HEK293 (cell line): ENCODE measurements at regions not wholly inside any gene's neighbourhood (a gene's known extent, or its start where the extent isn't known, plus 50 kb on each side); places are given as distances from the start of the nearest gene placed in this dataset.

Experiments
- CTCF ChIA-PET: fragments of 350-600 bp; formaldehyde crosslinking; extraction: SDS; loops from one replicate; lab custom pipeline; 2021; ENCODE audit warnings: antibody characterized with exemption; lab: Yijun Ruan, JAX
- POLR2A ChIA-PET: fragments of 300-600 bp; formaldehyde crosslinking; extraction: SDS; loops from one replicate; lab custom pipeline; 2020; ENCODE audit warnings: antibody characterized with exemption, inconsistent platforms; lab: Yijun Ruan, JAX
- H3K27ac ChIP-seq: fragments of 200-500 bp; sonication (Bioruptor generic); 2 replicates; pipeline ENCODE4 v1.5.1; 2014; ENCODE audit warnings: low read depth, low read length, control low read depth, inconsistent platforms; ENCODE audit errors: extremely low read depth
- H3K36me3 ChIP-seq, 2 experiments: fragments of 200-500 bp in 1 of 2; sonication (Bioruptor generic) in 1 of 2; 1 replicate in 1 of 2; 2 replicates in 1 of 2; pipeline ENCODE4 v1.5.1; 2014 to 2017; ENCODE audit warnings: inconsistent platforms in 2 of 2, low read length in 2 of 2; ENCODE audit not compliant: control insufficient read depth in 2 of 2, insufficient read depth in 1 of 2
- H3K4me1 ChIP-seq: fragments of 200-500 bp; sonication (Bioruptor generic); 2 replicates; pipeline ENCODE4 v1.5.1; 2014; ENCODE audit warnings: mild to moderate bottlenecking, low read length, inconsistent platforms; ENCODE audit not compliant: control insufficient read depth, insufficient read depth
- H3K4me3 ChIP-seq: 2 replicates; pipeline ENCODE4 v1.5.1; 2011; ENCODE audit warnings: low read depth, mild to moderate bottlenecking, control low read depth, low read length, moderate library complexity
- H3K9me3 ChIP-seq: fragments of 200-500 bp; sonication (Bioruptor generic); 2 replicates; pipeline ENCODE4 v1.5.1; 2014; ENCODE audit warnings: low read depth, low read length, inconsistent platforms; ENCODE audit not compliant: control insufficient read depth, insufficient read depth
- RBAK ChIP-seq: fragments of 450-650 bp; formaldehyde crosslinking; IDR thresholded peaks from 2 replicates; pipeline ENCODE4 v1.5.1; 2016; ENCODE audit warnings: missing biosample characterization, missing genetic modification characterization
- SCRT2 ChIP-seq: fragments of 450-650 bp; formaldehyde crosslinking; IDR thresholded peaks from 2 replicates; pipeline ENCODE4 v1.5.1; 2016; ENCODE audit warnings: missing biosample characterization, missing genetic modification characterization
- SETDB1 ChIP-seq: IDR thresholded peaks from one replicate; pipeline ENCODE4 v1.6.1; 2017; ENCODE audit warnings: mild to moderate bottlenecking, low read length, moderate library complexity, mixed read lengths; ENCODE audit not compliant: insufficient read length
- TRIM28 ChIP-seq: IDR thresholded peaks from 2 replicates; pipeline ENCODE4 v1.6.1; 2011; ENCODE audit warnings: low read length, control low read depth, borderline replicate concordance
- ZNF184 ChIP-seq: fragments of 450-650 bp; IDR thresholded peaks from 2 replicates; pipeline ENCODE4 v1.5.1; 2018; ENCODE audit warnings: missing biosample characterization, mild to moderate bottlenecking, missing genetic modification characterization
- ZNF2 ChIP-seq: fragments of 450-650 bp; formaldehyde crosslinking; IDR thresholded peaks from 2 replicates; pipeline ENCODE4 v1.5.1; 2016; ENCODE audit warnings: missing biosample characterization, missing genetic modification characterization
- ZNF211 ChIP-seq: fragments of 450-650 bp; formaldehyde crosslinking; IDR thresholded peaks from 2 replicates; pipeline ENCODE4 v1.5.1; 2016; ENCODE audit warnings: low read depth, missing biosample characterization, missing genetic modification characterization
- ZNF311 ChIP-seq: fragments of 450-650 bp; formaldehyde crosslinking; IDR thresholded peaks from 2 replicates; pipeline ENCODE4 v1.5.1; 2017; ENCODE audit warnings: missing biosample characterization, missing genetic modification characterization, borderline replicate concordance
- ZNF391 ChIP-seq: fragments of 450-650 bp; formaldehyde crosslinking; IDR thresholded peaks from 2 replicates; pipeline ENCODE4 v1.5.1; 2016; ENCODE audit warnings: low read depth, missing biosample characterization, missing genetic modification characterization, borderline replicate concordance
- ZNF510 ChIP-seq: fragments of 450-650 bp; formaldehyde crosslinking; IDR thresholded peaks from 2 replicates; pipeline ENCODE4 v1.5.1; 2018; ENCODE audit warnings: mild to moderate bottlenecking, missing genetic modification characterization, missing biosample characterization; ENCODE audit not compliant: insufficient replicate concordance
- ZNF549 ChIP-seq: fragments of 450-650 bp; IDR thresholded peaks from 2 replicates; pipeline ENCODE4 v1.5.1; 2018; ENCODE audit warnings: missing biosample characterization, missing genetic modification characterization, mild to moderate bottlenecking, inconsistent platforms, moderate library complexity
- ZNF558 ChIP-seq: fragments of 450-650 bp; formaldehyde crosslinking; IDR thresholded peaks from 2 replicates; pipeline ENCODE4 v1.5.1; 2016; ENCODE audit warnings: missing biosample characterization, missing genetic modification characterization
- ZNF610 ChIP-seq: fragments of 450-650 bp; formaldehyde crosslinking; IDR thresholded peaks from 2 replicates; pipeline ENCODE4 v1.5.1; 2016; ENCODE audit warnings: missing biosample characterization, missing genetic modification characterization, borderline replicate concordance
- ZNF626 ChIP-seq: fragments of 450-650 bp; sonication (Bioruptor Pico); formaldehyde crosslinking; IDR thresholded peaks from 2 replicates; pipeline ENCODE4 v1.5.1; 2018; ENCODE audit warnings: missing biosample characterization, missing genetic modification characterization, inconsistent platforms
- ZNF654 ChIP-seq: fragments of 450-650 bp; formaldehyde crosslinking; IDR thresholded peaks from 2 replicates; pipeline ENCODE4 v1.5.1; 2016; ENCODE audit warnings: low read depth, missing biosample characterization, missing genetic modification characterization
- ZNF658 ChIP-seq: fragments of 450-650 bp; formaldehyde crosslinking; IDR thresholded peaks from 2 replicates; pipeline ENCODE4; 2016; ENCODE audit warnings: missing biosample characterization, missing genetic modification characterization
- TF ChIP-seq, protein P1 (sequence below): fragments of 450-650 bp; formaldehyde crosslinking; IDR thresholded peaks from 2 replicates; pipeline ENCODE4 v1.5.1; 2016; ENCODE audit warnings: missing biosample characterization, missing genetic modification characterization
- TF ChIP-seq, protein P2 (sequence below): fragments of 450-650 bp; IDR thresholded peaks from 2 replicates; pipeline ENCODE4 v1.5.1; 2018; ENCODE audit warnings: missing biosample characterization, missing genetic modification characterization
- TF ChIP-seq, protein P3 (sequence below): fragments of 450-650 bp; formaldehyde crosslinking; IDR thresholded peaks from 2 replicates; pipeline ENCODE4; 2016; ENCODE audit warnings: missing biosample characterization, missing genetic modification characterization
- TF ChIP-seq, protein P4 (sequence below): IDR thresholded peaks from 2 replicates; pipeline ENCODE4 v1.6.1; 2011; ENCODE audit warnings: mild to moderate bottlenecking, low read depth, low read length, borderline replicate concordance

DNA sequence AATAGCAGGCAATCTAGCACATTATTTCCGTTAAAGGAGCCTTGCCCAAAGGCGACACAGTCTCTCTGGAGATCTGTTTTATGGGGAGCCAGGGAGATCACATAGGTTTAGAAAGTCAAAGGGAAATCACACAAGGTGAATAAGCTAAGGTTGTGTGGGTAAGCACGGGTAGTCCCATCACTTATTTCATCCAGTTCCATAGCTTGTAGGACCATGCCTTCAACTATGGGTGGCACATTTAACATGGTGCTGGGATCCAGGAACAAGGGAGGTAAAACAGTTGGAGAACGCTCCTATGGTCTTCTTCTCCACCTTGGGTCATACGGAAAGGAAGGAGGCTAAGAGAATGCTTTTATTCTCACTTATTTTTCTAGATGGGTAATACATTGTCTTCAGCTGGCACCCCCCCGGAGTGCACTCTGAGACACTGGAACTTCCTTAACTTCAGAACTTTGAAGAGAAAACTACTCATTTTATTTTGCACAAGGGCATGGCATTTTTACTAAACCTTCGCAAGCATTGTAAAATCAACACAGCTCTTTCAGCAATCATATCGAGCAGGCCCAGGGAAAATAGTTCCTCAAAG lies 435.4 kb downstream of the KIF20B start (continued):
- TF ChIP-seq, protein P1, sequence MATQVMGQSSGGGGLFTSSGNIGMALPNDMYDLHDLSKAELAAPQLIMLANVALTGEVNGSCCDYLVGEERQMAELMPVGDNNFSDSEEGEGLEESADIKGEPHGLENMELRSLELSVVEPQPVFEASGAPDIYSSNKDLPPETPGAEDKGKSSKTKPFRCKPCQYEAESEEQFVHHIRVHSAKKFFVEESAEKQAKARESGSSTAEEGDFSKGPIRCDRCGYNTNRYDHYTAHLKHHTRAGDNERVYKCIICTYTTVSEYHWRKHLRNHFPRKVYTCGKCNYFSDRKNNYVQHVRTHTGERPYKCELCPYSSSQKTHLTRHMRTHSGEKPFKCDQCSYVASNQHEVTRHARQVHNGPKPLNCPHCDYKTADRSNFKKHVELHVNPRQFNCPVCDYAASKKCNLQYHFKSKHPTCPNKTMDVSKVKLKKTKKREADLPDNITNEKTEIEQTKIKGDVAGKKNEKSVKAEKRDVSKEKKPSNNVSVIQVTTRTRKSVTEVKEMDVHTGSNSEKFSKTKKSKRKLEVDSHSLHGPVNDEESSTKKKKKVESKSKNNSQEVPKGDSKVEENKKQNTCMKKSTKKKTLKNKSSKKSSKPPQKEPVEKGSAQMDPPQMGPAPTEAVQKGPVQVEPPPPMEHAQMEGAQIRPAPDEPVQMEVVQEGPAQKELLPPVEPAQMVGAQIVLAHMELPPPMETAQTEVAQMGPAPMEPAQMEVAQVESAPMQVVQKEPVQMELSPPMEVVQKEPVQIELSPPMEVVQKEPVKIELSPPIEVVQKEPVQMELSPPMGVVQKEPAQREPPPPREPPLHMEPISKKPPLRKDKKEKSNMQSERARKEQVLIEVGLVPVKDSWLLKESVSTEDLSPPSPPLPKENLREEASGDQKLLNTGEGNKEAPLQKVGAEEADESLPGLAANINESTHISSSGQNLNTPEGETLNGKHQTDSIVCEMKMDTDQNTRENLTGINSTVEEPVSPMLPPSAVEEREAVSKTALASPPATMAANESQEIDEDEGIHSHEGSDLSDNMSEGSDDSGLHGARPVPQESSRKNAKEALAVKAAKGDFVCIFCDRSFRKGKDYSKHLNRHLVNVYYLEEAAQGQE (tag by site-specific recombination), result no peak
- TF ChIP-seq ZNF2 (tag by site-specific recombination) (no peak), RBAK (tag by site-specific recombination) (peak; percentile 44; the same call in 1 of the 2 replicates), ZNF558 (tag by site-specific recombination) (0 out of 2 replicates have a peak, but pooled peaks have one; percentile 49), ZNF549 (tag by site-specific recombination) (peak; percentile 74), ZNF391 (0 out of 2 replicates have a peak, but pooled peaks have one; percentile 42), TRIM28 (peak; percentile 100; the same call in 1 of the 2 replicates), ZNF510 (tag by site-specific recombination) (peak; percentile 52), ZNF658 (tag by site-specific recombination) (no peak), ZNF626 (tag by site-specific recombination) (peak; percentile 75; the same call in 1 of the 2 replicates), ZNF184 (tag by site-specific recombination) (peak; percentile 70; the same call in 1 of the 2 replicates), SETDB1 (peak; percentile 100), ZNF610 (peak; percentile 50; the same call in 1 of the 2 replicates), ZNF311 (tag by site-specific recombination) (no peak)
- TF ChIP-seq, protein P2, sequence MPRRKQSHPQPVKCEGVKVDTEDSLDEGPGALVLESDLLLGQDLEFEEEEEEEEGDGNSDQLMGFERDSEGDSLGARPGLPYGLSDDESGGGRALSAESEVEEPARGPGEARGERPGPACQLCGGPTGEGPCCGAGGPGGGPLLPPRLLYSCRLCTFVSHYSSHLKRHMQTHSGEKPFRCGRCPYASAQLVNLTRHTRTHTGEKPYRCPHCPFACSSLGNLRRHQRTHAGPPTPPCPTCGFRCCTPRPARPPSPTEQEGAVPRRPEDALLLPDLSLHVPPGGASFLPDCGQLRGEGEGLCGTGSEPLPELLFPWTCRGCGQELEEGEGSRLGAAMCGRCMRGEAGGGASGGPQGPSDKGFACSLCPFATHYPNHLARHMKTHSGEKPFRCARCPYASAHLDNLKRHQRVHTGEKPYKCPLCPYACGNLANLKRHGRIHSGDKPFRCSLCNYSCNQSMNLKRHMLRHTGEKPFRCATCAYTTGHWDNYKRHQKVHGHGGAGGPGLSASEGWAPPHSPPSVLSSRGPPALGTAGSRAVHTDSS (tag by site-specific recombination), result no peak
- TF ChIP-seq, protein P3, sequence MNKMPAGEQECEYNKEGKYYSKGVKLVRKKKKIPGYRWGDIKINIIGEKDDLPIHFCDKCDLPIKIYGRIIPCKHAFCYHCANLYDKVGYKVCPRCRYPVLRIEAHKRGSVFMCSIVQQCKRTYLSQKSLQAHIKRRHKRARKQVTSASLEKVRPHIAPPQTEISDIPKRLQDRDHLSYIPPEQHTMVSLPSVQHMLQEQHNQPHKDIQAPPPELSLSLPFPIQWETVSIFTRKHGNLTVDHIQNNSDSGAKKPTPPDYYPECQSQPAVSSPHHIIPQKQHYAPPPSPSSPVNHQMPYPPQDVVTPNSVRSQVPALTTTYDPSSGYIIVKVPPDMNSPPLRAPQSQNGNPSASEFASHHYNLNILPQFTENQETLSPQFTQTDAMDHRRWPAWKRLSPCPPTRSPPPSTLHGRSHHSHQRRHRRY, result no peak
- TF ChIP-seq, protein P4, sequence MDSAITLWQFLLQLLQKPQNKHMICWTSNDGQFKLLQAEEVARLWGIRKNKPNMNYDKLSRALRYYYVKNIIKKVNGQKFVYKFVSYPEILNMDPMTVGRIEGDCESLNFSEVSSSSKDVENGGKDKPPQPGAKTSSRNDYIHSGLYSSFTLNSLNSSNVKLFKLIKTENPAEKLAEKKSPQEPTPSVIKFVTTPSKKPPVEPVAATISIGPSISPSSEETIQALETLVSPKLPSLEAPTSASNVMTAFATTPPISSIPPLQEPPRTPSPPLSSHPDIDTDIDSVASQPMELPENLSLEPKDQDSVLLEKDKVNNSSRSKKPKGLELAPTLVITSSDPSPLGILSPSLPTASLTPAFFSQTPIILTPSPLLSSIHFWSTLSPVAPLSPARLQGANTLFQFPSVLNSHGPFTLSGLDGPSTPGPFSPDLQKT, result no peak

DNA sequence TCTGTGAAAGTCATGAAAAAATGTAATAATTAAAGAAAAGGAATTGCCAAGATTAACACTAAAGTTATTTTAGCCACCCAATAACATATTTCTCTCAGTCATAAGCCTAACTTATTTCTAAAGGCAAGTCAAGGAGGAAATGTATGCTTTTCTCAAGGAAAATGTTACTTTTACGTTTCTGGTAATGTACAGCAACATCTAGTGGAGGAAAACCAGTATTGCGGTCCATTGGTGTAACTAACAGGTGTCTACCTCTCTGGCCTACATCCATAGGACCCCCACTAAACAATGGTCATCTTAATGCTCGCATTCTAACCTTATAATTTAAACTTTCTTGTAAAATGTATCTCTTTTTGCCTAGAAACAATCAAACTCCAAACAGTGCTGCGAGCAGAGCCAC lies 437.5 kb downstream of the KIF20B start:
- Histone ChIP-seq H3K36me3 (no peaks in the 10 kb centered on the region), H3K9me3 (no peaks in the 10 kb centered on the region), H3K4me3 (no peak overlapping the region), H3K4me1 (no peaks in the 10 kb centered on the region), H3K27ac (no peak overlapping the region)
- CTCF ChIA-PET, result no interaction called here
- POLR2A ChIA-PET, result no interaction called here
- peak; percentile 16; the same call in 1 of the 2 replicates for TF ChIP-seq ZNF654 (tag by site-specific recombination)
- TF ChIP-seq ZNF211, result no peak
- TF ChIP-seq SCRT2, result 0 out of 2 replicates have a peak, but pooled peaks have one; percentile 14
